ENCODE measurements at regions not wholly inside any gene's neighbourhood (a gene's known extent, or its start where the extent isn't known, plus 50 kb on each side); places are given as distances from the start of the nearest gene placed in this dataset.

DNA sequence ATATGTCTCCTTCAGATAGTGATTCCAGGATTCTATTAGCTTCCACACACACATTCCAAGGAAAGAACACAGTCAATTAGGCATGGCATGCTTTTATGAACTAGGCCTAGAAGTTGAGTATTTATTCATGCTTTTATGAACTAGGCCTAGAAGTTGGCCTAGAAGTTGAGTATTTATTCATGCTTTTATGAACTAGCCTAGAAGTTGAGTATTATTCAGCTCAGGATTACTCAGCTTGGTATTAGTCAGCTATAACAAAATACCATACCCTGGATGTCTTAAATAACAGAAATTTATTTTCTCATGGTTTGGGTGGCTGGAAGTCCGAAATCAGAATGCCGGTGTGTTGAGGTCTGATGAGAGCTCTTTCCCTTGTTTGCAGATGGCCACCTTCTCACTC lies 442.7 kb upstream of the FLRT2 start:
- TF ChIP-seq, protein P1, sequence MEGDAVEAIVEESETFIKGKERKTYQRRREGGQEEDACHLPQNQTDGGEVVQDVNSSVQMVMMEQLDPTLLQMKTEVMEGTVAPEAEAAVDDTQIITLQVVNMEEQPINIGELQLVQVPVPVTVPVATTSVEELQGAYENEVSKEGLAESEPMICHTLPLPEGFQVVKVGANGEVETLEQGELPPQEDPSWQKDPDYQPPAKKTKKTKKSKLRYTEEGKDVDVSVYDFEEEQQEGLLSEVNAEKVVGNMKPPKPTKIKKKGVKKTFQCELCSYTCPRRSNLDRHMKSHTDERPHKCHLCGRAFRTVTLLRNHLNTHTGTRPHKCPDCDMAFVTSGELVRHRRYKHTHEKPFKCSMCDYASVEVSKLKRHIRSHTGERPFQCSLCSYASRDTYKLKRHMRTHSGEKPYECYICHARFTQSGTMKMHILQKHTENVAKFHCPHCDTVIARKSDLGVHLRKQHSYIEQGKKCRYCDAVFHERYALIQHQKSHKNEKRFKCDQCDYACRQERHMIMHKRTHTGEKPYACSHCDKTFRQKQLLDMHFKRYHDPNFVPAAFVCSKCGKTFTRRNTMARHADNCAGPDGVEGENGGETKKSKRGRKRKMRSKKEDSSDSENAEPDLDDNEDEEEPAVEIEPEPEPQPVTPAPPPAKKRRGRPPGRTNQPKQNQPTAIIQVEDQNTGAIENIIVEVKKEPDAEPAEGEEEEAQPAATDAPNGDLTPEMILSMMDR (IDR thresholded peaks at IDR 0.05): no peak
- TF ChIP-seq ZFX (IDR thresholded peaks at IDR 0.05; ENCODE audit: borderline replicate concordance): no peak
- H3K27ac ChIP-seq: no peak overlapping the region

DNA sequence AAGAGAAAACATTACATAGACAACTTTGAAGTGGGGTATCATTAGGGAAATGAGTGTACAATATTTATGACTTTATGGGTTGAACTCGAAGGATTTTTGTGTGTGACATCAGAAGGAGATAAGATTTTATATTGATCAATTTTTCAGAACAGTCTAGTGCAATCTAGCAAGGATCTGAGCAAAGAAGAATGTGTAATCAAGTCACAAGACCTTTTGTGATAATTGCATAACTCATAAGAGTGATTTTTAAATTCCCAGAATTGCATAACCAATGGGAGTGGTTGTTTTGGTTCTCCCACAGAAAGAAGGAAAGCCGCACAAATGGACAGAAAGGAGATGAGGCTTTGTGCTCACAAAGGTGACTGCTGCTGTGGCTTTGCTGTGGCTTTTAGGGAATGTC lies 441.8 kb upstream of the FLRT2 start:
- no peak for TF ChIP-seq ZFX (IDR thresholded peaks at IDR 0.05; ENCODE audit: borderline replicate concordance)
- TF ChIP-seq, protein P1 (IDR thresholded peaks at IDR 0.05): no peak
- no peak overlapping the region for H3K27ac ChIP-seq

DNA sequence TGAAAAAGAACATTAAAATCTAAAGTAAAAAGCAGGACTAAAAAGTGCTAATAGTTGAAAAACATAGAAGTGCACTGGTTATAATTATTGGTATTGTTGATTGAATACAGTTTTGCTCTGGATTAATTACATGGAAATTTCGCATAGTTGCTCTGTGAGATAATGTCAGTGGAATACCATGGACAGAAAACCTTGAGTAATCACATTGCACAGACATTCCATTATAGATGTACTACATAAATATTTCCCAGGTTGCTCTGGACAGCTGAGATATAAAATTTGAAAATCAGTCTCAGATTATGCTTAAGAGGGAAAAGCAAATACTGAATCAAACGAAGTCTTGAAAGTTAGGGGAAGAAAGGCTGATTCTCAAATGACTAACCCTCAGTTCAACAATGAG lies 439.3 kb upstream of the FLRT2 start:
- TF ChIP-seq, protein P1 (IDR thresholded peaks at IDR 0.05): no peak
- TF ChIP-seq ZFX (IDR thresholded peaks at IDR 0.05; ENCODE audit: borderline replicate concordance): no peak
- no peak overlapping the region for H3K27ac ChIP-seq

DNA sequence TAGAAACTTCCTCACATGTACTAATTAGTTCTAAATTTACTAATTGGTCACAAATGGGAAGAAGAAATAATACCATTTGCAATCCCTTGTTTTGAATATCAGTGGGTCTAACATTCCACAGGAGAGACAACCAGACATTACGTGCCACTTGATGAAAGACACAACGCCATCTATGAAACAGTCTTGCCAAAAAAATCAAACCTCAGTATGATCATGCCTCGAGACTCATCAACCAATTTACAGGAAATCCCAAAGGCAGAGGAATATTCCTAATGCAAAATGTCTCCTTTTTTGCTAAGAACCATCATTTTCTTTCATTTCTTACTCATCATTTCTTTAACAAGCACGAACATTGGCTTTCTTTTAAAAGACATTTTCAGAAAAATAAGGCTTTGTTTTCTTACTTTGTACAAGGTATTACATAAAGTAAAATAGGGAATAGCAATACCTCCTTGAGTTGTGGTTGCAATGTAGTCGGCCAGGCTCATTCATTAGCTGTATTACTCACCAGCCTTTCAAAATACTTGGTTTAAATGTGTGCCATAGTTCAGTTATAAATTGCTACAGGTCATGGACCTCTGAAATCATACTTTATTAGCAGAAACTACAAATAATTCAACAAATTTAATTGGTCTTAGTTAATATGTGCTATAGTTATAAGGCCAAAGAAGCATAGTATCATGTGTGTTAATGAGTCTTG lies 436.2 kb upstream of the FLRT2 start:
- no peak for TF ChIP-seq ZFX (IDR thresholded peaks at IDR 0.05; ENCODE audit: borderline replicate concordance)
- TF ChIP-seq, protein P1 (IDR thresholded peaks at IDR 0.05): no peak

DNA sequence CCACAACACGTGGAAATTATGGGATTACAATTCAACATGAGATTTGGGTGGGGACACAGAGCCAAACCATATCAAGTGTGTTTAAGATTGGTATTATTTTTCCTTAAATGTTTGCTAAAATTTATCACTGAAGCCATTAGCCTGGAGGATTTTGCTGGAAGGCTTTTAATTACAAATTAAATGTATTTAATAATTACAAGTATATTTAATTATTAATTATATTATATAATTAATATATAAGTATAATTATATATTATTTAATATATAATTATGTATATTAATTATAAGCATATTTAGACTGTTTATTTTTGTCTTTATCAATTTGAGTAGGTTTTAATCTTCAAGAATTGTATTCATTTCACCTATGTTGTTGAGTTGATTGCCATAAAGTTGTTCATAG lies 427.4 kb upstream of the FLRT2 start:
- H3K27ac ChIP-seq: no peak overlapping the region
- TF ChIP-seq, protein P1 (IDR thresholded peaks at IDR 0.05): no peak
- no peak for TF ChIP-seq ZFX (IDR thresholded peaks at IDR 0.05; ENCODE audit: borderline replicate concordance)

More for the DNA sequence above, 436.2 kb upstream of the FLRT2 start:
- no peak overlapping the region for H3K27ac ChIP-seq

DNA sequence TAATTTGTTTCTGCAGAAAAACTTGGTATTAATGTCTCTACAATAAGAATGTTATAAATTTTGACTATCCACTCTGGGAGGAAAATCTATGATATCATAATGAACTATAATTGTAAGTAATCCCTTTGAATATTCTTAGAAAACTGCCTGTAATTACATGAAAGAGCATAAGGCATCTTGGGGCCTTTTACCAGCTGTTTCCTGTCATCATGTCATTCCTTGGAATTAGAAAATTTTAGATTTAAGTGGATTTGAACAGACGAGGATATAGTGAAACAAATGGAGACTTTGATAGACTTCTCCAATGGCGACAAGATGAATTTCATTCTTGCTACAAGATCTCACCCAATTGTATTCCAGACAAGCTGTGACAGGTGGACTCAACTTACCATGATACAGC lies 423.4 kb upstream of the FLRT2 start:
- TF ChIP-seq, protein P1 (IDR thresholded peaks at IDR 0.05): no peak
- no peak for TF ChIP-seq ZFX (IDR thresholded peaks at IDR 0.05; ENCODE audit: borderline replicate concordance)
- H3K27ac ChIP-seq: no peak overlapping the region

DNA sequence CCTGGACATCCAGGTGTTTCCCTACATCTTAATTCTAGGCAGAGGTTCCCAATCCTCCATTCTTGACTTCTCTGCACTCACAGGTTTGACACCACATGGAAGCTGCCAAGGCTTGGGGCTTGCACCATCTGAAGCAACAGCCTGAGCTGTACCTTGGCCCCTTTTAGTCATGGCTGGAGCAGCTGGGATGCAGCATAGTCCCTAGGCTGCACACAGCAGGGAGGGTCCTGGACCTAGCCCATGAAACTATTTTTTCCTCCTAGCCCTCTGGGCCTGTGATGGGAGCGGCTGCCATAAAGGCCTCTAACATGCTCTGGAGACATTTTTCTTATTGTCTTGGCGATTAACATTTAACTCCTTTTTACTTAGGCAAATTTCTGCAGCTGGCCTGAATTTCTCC lies 417.2 kb upstream of the FLRT2 start:
- no peak overlapping the region for H3K27ac ChIP-seq
- no peak for TF ChIP-seq ZFX (IDR thresholded peaks at IDR 0.05; ENCODE audit: borderline replicate concordance)
- TF ChIP-seq, protein P1 (IDR thresholded peaks at IDR 0.05): no peak

Data from 22Rv1 (cell line).